Fibroblast of the conjunctiva (primary cell): ENCODE measurements at regions not wholly inside any gene's neighbourhood (a gene's known extent, or its start where the extent isn't known, plus 50 kb on each side); places are given as distances from the start of the nearest gene placed in this dataset.

Experiments used
- DNase-seq: peaks from one replicate; pipeline ENCODE4 v3.0.0-alpha.2; 2010; ENCODE audit warnings: low read depth

DNA sequence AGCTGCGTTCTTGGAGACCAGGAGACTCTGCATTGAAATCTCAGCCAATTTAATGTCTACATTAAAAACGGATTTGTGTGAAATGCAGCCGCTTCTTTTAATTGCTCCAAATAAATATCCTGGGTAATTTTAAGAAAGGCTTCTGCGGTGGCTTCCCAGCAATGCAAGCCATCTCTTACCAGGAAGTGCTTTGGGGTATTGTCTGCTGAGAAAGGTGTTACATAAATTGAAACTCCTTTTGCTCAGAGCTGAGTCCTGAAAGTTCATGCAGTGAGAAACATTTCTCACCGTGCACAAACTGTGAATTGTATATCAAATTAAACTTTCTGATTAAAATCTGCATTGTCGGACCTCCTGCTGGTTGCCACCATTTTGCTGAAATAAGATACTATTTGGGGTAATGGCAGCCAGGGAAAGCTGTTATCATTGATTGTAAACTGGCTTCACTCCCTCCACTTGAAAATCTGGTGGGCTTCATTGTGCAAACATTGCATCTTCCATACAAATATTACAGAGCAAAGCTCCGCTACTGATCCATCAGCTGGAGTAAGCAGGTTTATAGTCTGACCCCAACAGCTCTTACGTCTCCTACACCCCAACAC lies 59.5 kb downstream of the ZIC5 start:
- DNase-seq = no peak

DNA sequence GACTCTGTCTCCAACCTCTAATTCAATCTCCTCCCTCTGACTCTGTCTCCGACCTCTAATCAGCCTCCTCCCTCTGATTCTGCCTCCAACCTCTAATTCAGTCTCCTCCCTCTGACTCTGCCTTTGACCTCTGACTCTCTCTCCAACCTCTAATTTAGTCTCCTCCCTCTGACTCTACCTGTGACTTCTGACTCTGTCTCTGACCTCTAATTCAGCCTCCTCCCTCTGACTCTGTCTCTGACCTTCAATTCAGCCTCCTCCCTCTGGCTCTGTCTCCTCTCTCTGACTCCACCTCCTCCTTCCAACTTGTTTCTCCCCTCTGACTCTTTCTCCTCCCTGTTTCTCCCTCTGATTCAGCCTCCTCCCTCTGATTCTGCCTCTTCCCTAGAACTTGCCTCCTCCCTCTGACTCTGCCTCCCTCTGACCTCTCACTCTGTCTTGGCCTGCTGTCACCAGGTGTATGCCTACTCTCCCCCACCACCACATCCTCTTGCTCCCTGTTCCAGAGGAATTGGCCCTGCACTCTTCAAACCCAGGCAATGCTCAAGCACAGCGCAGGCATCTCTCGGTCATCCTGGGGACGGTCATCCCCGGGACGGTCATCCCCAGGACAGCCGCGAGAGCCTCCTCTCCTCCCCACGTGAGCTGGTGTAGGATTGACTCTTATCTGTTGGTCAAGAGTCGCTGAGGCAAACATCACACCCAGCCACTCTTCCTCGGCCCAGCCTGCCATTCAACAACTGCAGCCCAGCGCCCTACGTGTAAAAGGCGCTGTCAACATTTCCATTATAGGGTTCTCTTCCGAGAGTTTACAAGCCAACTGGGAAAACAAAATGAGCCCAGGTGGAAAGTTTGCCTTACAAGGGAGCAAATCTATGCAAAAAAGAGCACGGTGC lies 60.2 kb downstream of the ZIC5 start:
- no peak for DNase-seq

DNA sequence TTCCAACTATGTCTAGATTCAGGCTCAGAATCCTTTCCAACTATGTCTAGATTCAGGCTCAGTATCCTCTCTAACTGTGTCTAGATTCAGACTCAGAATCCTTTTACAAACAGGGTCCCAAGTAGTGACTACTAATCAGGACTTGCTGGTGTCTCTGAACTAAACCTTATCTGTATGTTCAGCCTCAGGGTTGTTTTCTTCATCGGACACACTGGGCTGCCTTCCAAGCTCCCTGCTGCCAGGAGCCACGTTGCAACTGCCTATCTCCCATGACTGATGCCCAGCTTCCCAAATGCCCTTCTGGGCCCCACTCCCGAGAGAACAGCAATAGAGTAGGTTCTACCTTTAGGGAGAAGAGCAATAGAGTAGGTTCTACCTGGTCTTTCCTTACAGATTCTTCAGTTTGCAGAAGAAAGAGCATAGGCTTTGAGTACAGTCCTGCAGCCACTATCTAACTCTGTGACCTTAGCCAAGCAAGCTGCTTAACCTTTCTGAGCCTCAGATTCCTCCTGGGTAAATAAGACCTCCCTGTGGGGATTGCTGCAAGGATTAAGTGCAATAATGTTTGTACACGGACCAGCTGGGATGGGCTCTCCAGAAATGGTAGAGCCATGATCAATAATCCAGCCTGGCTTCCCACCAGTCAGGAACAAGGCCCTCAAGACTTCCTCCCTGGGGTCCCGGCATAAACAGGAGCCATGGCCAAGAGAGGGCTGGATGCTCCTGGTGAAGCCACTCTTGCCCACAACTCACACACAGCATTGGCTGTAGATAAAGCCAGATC lies 61.5 kb downstream of the ZIC5 start:
- DNase-seq = no peak

DNA sequence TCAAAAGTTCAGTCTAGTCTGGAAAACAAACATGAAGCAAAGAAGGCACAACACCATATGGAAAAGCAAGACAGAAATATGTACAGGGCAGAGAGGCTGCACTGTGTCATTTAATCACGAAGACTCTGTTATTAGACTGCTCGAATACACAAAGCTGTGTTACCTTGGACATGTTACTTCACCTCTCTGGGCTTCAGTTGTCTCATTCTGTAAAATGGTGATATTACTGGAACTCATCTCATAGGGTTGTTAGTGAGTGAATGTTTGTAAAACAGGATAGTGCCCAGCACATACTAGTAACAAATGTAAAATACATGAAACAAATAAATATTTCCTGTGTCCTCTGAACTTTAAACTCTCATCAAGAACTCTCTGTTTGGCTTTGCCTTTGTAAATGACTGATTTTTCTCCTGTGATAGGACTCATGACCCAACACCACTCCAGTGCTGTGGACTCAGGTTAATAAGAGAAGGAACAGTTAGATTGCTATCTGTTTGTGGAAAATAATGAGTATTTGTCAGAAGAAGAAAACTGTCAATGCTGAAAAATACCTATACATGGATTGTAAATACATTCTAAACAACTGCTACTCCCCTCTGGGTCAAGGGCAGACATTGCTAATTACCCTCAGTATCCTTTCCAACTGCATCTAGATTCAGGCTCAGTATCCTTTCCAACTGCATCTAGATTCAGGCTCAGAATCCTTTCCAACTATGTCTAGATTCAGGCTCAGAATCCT lies 62.3 kb downstream of the ZIC5 start:
- DNase-seq = no peak

DNA sequence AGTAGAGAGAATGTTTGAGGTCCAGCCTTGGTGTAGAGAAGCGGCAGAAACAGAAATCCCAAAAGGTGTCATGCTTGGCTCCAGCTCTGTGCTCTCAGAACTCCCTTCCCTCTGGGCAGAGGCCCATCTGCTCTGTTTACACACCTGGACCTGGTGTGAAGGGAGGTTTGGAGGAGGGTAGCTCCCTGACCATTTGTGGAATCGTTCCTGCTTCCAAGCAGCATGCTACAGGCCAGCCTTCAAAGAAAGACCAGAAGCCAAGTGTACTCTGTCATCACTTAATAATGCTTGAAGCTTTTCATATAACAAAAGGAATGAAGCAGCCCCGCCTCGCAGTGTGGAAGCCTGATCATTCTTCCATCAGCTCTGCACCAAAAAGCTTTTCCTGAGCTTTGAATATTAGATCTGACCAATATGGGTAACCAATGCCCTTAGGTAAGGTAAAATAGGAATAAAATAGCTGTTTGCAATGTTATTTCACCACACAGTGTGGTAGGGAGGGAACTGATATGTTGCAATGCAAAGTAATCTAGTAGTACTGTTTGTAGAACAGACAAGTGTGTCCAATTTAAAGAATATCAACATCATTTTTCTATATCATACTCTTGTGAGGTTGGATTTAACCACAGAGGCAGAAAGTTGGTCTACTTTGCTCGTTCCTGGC lies 63.3 kb downstream of the ZIC5 start:
- DNase-seq = peak; percentile 20

DNA sequence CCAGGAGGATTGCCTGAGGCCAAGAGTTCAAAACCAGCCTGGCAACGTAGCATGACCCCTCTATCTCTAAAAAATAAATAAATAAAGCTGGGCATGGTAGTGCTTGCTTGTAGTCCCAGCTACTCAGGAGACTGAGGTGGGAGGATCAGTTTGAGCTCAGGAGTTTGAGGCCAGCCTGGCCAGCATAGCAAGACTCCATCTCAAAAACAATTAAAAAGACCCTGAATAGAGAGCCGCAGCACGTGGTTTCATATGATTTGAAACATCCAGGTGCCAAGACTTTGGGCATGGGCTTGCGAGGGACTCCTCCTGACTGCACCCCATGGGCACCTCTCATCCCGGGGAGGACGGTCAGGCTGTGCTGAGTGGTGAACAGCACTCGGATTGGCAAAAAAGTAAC lies 63.9 kb downstream of the ZIC5 start:
- no peak for DNase-seq

DNA sequence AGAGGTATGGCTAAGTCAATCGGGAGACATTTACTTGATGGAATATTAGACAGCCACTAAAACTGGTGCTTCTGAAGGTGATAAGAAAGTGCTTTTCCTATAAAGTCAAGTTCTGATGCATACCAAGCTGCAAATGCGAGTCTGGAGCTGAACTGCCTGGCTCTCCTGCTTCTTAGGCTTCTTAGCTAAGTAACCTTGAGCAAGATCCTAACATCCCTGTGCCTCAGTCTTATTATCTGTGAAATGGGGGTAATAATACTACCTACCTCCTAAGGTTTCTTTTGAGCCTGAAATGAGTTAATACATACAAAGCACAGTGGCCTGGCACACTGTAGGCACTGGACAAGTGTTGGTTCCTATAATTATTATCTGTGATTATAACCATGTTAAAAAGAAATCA lies 64.5 kb downstream of the ZIC5 start:
- DNase-seq = no peak

DNA sequence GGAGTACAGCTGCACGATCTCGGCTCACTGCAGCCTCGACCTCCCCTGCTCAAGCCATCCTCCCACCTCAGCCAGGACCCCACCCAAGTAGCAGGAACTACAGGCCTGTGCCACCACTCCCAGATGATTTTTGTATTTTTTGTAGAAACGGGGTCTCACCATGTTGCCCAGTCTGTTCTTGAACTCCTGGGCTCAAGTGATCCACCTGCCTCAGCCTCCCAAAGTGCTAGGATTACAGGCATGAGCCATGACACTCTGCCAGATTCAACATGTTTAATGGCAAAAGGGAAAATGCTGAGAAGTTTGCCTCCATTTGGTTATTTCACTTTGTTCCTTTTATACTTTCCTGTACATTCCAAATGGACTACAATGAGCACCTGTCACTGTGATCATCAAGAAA lies 65.8 kb downstream of the ZIC5 start:
- no peak for DNase-seq

DNA sequence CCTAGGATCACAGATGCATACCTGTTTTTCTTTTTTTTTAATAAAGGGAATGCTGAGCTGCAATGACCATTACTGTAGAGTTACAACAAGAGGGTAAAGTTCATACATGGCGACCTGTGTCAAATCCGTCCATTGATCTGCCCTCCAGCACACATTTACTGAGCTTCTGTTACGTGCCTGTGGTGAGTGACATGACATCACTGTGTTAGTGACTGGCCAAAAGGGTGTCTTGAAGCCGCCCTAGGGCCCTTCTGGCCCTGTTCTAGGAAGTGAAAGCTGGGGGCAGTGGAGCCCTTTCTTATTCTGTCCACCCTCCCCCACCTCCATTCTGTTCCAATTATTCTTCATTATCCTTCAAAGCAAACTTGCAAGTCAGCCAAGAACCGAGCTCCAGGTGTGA lies 66.3 kb downstream of the ZIC5 start:
- no peak for DNase-seq

DNA sequence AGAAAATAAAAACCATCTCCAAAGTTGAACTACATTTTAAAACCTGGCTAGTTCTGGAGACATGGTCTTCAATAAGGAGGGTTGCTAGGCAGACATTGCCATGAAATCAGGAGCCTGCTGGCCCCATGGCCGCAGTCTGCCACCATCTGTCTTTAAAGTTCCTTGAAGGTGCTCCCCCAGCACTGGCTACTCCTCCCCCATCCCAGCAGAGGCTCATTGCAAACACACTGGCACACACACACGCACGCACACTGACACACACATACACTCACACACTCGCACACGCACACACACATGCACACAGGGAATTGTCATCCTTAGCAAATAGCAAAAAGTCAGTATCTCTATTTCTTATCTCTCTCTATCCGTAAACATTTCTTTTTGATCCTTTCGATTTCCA lies 68.4 kb downstream of the ZIC5 start:
- no peak for DNase-seq

DNA sequence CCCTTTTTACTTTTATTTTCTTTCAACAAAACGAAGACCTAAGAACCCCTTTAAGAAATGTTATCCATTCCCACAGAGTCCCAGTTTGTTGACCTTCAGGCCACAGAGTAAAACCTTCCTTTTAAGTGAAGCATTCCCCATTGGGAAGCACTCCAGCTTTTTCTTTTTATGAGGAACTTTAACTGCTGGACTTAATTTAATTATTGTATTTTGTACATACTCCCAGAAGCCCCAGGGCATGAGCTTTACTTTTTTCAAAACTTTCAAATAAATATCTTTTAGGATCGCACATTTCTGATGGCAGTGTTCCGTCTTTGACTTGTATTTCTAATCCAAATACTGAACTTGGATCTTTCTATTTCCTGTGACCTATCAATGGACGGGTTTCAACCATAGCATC lies 68.9 kb downstream of the ZIC5 start:
- DNase-seq = no peak

DNA sequence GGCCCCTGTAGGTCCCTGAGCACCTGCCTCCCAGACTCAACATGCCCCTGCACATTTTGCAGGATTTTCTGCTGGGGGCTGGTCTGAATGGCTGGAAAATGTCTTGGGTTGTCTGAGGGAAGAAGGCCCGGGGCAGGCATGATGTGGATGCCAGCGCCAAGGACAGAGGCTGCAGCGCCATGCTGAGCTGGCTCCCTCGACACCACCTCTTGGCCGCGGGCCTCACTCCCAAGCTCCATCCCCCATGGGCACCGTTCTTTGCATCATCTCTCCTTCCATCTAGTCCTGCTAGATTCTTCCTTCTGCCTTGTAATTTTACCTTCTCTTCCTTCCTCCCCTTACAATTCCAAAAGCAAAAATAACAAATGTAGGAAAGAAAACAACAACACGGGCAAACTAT lies 70.6 kb downstream of the ZIC5 start:
- no peak for DNase-seq

DNA sequence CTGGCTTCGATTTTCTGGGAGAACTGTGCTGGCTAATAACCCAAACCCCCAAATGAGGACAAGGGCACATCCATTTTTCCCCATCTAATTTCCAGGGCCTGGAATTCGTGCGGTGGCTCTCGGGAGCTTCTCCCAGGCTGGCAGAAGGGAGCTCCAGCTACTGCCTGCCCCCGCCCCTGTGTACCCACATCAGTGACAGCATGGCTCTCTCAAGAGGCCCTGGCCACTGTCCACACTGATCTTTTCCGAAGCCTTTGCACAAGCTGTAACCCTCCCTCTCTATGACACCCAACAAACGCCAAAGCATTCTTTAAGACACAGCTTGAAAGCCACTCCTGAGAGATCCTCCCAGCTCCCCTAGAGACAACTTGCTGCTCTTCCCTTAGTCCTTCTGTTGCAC lies 73.1 kb downstream of the ZIC5 start:
- no peak for DNase-seq

DNA sequence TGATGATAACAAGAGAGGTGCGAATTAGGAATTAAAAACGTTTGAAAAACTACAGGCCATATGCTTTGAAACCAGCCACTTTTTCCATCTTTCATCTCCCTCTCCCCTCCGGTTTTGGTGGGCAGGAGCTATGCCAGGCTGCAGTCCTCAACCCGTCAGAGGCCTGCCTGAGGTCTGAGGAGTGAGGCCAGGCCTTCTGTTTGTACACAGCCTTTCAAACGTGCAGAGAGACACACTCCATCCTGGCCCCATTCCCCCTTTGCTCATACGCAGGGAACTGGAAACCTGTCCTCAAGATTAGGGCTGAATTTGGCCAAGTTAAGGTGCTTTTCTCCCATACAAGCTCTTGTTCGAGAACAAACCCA lies 74.5 kb downstream of the ZIC5 start:
- DNase-seq = no peak

DNA sequence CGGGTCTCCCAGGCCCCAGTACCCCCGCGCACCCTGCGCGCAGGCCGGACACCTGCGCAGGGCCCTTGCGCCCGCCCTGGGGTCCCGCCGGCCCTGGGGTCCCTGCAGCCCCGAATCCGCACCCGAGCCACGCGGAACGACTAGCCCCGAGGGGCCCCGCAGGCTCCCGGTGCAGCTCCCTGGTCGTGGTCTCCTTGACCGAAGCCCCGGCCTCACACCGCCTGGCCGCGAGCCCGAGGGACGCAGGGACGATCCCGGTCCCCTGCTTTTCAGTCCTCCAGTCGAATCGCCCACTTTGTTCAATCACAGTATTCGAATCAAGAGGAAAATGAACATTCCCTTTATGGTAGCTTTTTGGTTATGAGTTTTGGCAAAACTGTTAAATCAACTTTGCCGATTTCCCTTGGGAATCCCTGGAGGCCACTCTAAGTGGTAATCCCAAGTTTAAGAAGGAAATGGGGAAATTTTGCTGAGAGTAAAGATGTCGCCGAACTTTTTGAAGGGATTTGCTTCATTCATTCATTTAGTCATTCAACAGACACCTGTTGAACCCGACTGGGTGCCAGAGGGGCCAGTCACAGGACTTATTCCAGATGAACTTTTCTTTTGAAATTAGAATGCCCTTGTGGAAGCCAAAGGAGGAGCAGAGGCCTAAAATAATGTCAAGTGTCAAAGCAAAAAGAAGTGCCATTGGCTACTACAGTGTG lies 75.0 kb downstream of the ZIC5 start:
- DNase-seq = no peak

DNA sequence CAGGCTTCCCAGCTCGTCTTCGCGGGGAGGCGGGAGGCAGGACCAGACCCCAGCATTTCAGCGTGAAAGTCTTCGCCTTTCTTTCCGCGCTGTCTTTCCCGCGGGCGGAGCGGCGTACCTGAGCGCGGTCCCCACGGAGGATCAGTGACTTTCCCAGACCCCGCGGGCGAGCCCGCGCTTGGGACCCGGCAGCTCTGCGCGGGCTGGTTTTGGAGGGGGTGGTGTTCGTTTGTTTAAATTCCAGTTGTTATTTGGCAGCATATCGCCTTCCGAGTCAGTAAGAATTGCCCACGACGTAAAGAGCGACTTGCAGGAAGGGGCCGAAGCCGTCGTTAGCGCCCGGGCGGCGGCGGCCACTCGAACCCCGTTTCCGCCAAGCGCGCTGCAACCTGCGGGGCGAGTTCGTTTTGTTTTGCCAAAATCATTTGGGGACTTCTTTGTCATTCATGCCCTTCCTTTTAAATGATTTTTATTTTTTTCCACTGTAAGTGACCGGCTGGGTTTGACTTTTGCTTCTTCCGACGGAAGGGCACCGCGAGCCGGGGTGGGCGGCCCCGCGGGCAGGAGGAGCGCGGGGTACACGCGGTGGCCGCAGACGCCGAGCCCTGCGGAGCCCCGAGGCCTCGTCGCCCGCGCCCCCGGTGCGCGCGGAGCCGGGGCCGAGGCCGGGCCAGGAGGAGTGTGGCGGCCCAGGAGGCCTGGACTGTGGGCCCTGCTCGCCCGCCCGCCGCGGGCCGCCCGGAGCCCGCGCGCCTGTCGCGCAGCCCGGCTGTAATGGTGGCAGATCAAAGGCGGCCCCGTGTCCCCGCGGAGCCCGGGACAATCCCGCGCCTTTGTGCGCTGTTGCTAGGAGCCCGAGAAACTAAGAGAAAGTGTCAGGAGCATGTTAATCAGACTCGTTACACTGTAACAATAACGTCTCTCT lies 75.9 kb downstream of the ZIC5 start:
- no peak for DNase-seq

DNA sequence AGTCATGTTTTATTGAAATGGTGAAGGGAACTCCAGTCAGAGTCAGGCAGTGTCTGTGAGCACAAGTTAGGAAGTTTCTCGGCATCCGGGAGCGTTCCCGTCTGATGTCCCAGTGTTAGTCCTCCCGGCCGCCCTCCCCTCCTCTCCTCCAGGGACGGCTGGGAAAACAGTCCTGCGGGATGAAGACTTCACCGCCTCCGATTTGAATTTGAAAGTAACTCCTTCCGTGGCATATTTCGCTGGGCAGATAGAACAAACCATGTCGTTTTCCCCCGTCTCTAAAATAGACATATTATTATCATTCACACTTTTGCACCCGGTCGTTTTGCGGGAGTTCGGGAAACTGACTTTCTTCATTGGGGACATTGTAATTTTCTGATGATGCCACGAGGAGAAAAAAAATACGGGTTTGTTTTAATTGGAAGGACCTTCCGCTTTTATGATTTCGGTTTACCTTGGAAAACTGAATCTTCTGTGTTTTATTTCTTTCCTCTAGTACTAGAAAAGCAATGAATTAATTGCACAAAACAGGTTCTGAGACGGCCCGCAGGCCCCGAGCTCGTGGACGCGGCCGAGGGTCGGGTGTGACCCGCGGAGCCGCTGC lies 76.6 kb downstream of the ZIC5 start:
- DNase-seq = no peak

DNA sequence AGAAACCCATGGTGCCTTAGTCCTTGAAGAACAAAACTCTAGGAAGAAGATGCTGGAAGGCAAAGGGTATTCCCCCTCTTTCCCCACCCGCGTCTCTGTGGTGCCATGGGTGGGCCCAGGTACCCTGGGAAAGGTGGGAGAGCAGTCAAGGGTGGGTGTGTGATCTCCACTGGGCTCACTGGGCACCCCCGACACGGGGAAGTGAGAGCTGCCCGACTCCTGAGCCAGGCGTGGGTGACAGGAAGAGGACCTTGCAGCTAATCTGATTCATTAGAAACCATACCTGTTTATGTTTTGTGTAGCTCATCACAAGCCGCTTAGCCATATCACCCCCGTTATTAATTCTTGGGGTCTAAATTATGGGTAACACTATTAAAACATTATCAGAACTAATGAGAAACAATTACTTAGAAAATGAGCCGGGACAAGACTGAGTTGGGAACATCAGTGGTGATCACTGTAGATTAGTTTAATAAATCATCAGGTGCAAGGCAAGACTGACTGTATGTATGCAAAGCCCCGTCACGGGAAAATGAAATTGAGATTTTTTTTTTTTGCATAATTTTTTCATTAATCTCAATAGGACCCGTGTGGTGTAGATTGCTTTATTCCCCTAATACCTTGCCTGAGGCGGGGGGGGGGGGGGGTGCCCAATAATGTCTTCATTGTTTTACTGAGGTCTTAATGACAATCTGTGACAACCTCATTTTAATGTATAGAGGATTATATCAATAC lies 77.3 kb downstream of the ZIC5 start:
- no peak for DNase-seq

DNA sequence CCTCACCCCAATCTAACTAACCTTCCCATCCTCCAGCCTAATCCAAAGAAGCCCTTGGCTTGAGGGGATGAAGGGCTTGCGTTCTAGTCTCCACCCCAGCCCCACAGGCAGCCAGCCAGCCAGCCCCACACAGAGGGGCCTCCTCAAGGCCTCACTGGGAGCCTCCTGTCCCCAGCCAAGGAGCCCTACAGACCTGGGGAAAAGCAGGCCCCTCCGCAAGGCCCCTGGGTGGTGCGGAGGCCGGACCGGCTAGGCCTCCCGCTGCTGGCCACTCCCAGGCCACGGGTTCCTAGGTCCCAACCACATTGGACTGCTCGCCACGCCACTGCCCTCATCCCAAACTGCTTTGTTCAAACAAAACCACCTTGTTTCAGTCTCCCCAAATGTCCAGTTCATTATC lies 78.0 kb downstream of the ZIC5 start:
- no peak for DNase-seq
